H9 (cell line): ENCODE measurements at regions not wholly inside any gene's neighbourhood (a gene's known extent, or its start where the extent isn't known, plus 50 kb on each side); places are given as distances from the start of the nearest gene placed in this dataset.

ENCODE experiments used
- DNase-seq: peaks from one replicate; pipeline ENCODE4 v3.0.0-alpha.2; 2017
- H2AFZ ChIP-seq: one replicate; pipeline ENCODE4 v1.6.1; 2013; ENCODE audit warnings: mild to moderate bottlenecking, low read length, control low read depth, moderate library complexity
- H2AK5ac ChIP-seq: 2 replicates; pipeline ENCODE4 v1.6.1; 2013; ENCODE audit warnings: low read length, control low read depth, mixed read lengths; ENCODE audit not compliant: insufficient read length
- H2BK120ac ChIP-seq: one replicate; pipeline ENCODE4 v1.6.1; 2013; ENCODE audit warnings: low read depth, mild to moderate bottlenecking, low read length, control low read depth, inconsistent platforms; ENCODE audit not compliant: poor library complexity, severe bottlenecking
- H2BK12ac ChIP-seq: 2 replicates; pipeline ENCODE4 v1.6.1; 2013; ENCODE audit warnings: low read length, control low read depth, mixed read lengths, low read depth; ENCODE audit not compliant: insufficient read length
- H2BK15ac ChIP-seq: 2 replicates; pipeline ENCODE4 v1.6.1; 2013; ENCODE audit warnings: low read depth, low read length, control low read depth
- H2BK20ac ChIP-seq: one replicate; pipeline ENCODE4 v1.6.1; 2013; ENCODE audit warnings: low read depth, mild to moderate bottlenecking, low read length, control low read depth, inconsistent platforms; ENCODE audit not compliant: poor library complexity, severe bottlenecking
- H2BK5ac ChIP-seq: 2 replicates; pipeline ENCODE4 v1.6.1; 2013; ENCODE audit warnings: low read length, control low read depth, mixed read lengths; ENCODE audit not compliant: insufficient read length
- H3K14ac ChIP-seq: 2 replicates; pipeline ENCODE4 v1.6.1; 2013; ENCODE audit warnings: low read length, control low read depth; ENCODE audit not compliant: insufficient read depth
- H3K18ac ChIP-seq: 2 replicates; pipeline ENCODE4 v1.6.1; 2013; ENCODE audit warnings: low read depth, mild to moderate bottlenecking, mixed read lengths, low read length, control low read depth; ENCODE audit not compliant: insufficient read length
- H3K23ac ChIP-seq: 2 replicates; pipeline ENCODE4 v1.6.1; 2013; ENCODE audit warnings: low read length, control low read depth, mixed read lengths, low read depth; ENCODE audit not compliant: insufficient read length
- H3K23me2 ChIP-seq: 2 replicates; pipeline ENCODE4 v1.6.1; 2013; ENCODE audit warnings: low read depth, mild to moderate bottlenecking, mixed read lengths, low read length, control low read depth; ENCODE audit not compliant: insufficient read length, poor library complexity, severe bottlenecking
- H3K27ac ChIP-seq: 2 replicates; pipeline ENCODE4 v1.5.1; 2013; ENCODE audit warnings: low read length, control low read depth, mixed read lengths, low read depth; ENCODE audit not compliant: insufficient read length
- H3K27me3 ChIP-seq: 2 replicates; pipeline ENCODE4 v1.6.1; 2013; ENCODE audit warnings: low read length, control low read depth, inconsistent platforms; ENCODE audit not compliant: insufficient read depth
- H3K4ac ChIP-seq: 2 replicates; pipeline ENCODE4 v1.6.1; 2013; ENCODE audit warnings: low read depth, mild to moderate bottlenecking, control low read depth, inconsistent platforms, low read length, moderate library complexity
- H3K4me1 ChIP-seq: 2 replicates; pipeline ENCODE4 v1.6.1; 2013; ENCODE audit warnings: low read length, control low read depth, inconsistent platforms; ENCODE audit not compliant: insufficient read depth
- H3K4me2 ChIP-seq: 2 replicates; pipeline ENCODE4 v1.6.1; 2013; ENCODE audit warnings: low read length, control low read depth, mixed read lengths; ENCODE audit not compliant: insufficient read length, insufficient read depth
- H3K56ac ChIP-seq: 2 replicates; pipeline ENCODE4 v1.6.1; 2013; ENCODE audit warnings: low read depth, mild to moderate bottlenecking, mixed read lengths, low read length, control low read depth; ENCODE audit not compliant: insufficient read length
- H3K79me1 ChIP-seq: 2 replicates; pipeline ENCODE4 v1.6.1; 2013; ENCODE audit warnings: low read depth, mild to moderate bottlenecking, moderate library complexity, low read length, control low read depth, inconsistent platforms; ENCODE audit not compliant: insufficient read depth, poor library complexity, severe bottlenecking
- H3K79me2 ChIP-seq: 2 replicates; pipeline ENCODE4 v1.6.1; 2013; ENCODE audit warnings: low read length, control low read depth, inconsistent platforms; ENCODE audit not compliant: insufficient read depth
- H3K9ac ChIP-seq: 2 replicates; pipeline ENCODE4 v1.6.1; 2013; ENCODE audit warnings: low read length, control low read depth, mixed read lengths; ENCODE audit not compliant: insufficient read length; ENCODE audit errors: extremely low read depth
- H3K9me3 ChIP-seq: one replicate; pipeline ENCODE4 v1.6.1; 2013; ENCODE audit warnings: low read depth, low read length, inconsistent platforms; ENCODE audit not compliant: control insufficient read depth
- H3T11ph ChIP-seq: one replicate; pipeline ENCODE4 v1.6.1; 2013; ENCODE audit warnings: mild to moderate bottlenecking, low read length, control low read depth, inconsistent platforms
- H4K20me1 ChIP-seq: one replicate; pipeline ENCODE4 v1.6.1; 2013; ENCODE audit not compliant: control insufficient read depth, insufficient read length, insufficient read depth
- H4K5ac ChIP-seq: 2 replicates; pipeline ENCODE4 v1.6.1; 2013; ENCODE audit warnings: low read depth, mild to moderate bottlenecking, mixed read lengths, low read length, control low read depth; ENCODE audit not compliant: insufficient read length
- H4K8ac ChIP-seq: replicated peaks from 2 replicates; pipeline ENCODE4 v1.6.1; 2013; ENCODE audit warnings: low read length, control low read depth, mixed read lengths, low read depth; ENCODE audit not compliant: insufficient read length
- H4K91ac ChIP-seq: 2 replicates; pipeline ENCODE4 v1.6.1; 2013; ENCODE audit warnings: low read depth, mild to moderate bottlenecking, moderate library complexity, mixed read lengths, low read length, control low read depth; ENCODE audit not compliant: insufficient read length
- H3K27ac Mint-ChIP-seq, 3 experiments: 2 replicates in 2 of 3; 3 replicates in 1 of 3; pipeline ENCODE4 v1.8.0; 2020 to 2021; ENCODE audit warnings: mixed read lengths in 3 of 3, mild to moderate bottlenecking in 1 of 3, moderate library complexity in 1 of 3
- H3K27me3 Mint-ChIP-seq: 2 replicates; pipeline ENCODE4 v1.8.0; 2021; ENCODE audit warnings: low read depth, mild to moderate bottlenecking, moderate library complexity, mixed read lengths
- H3K36me3 Mint-ChIP-seq, 3 experiments: 2 replicates in 2 of 3; 3 replicates in 1 of 3; pipeline ENCODE4 v1.8.0; 2020 to 2021; ENCODE audit warnings: low read depth in 3 of 3, mixed read lengths in 3 of 3; ENCODE audit not compliant: insufficient read depth in 1 of 3
- H3K4me1 Mint-ChIP-seq, 2 experiments: 2 replicates each; pipeline ENCODE4 v1.8.0; 2020; ENCODE audit warnings: mixed read lengths in 2 of 2
- H3K4me3 Mint-ChIP-seq, 2 experiments: 2 replicates in 1 of 2; 3 replicates in 1 of 2; pipeline ENCODE4 v1.8.0; 2020 to 2021; ENCODE audit warnings: mild to moderate bottlenecking in 2 of 2, mixed read lengths in 2 of 2, moderate library complexity in 1 of 2
- H3K9me3 Mint-ChIP-seq, 2 experiments: 2 replicates in 1 of 2; 3 replicates in 1 of 2; pipeline ENCODE4 v1.8.0; 2020; ENCODE audit warnings: mild to moderate bottlenecking in 2 of 2, mixed read lengths in 2 of 2, moderate library complexity in 1 of 2
- CTCF ChIP-seq: fragments of 200-600 bp; sonication (generic); conservative IDR thresholded peaks from 3 replicates; pipeline ENCODE4 v1.8.0; 2021; ENCODE audit warnings: antibody characterized with exemption, mild to moderate bottlenecking
- WGBS: extraction: QIAGEN DNeasy Blood & Tissue Kit; methylation state at CpG from one replicate; pipeline ENCODE4 v1.1.7; 2013; ENCODE audit warnings: missing lambda C conversion rate, low lambda C conversion rate, mixed read lengths; ENCODE audit not compliant: insufficient read length; ENCODE audit errors: extremely low coverage; 5-methylcytosine and 5-hydroxymethylcytosine counted together

GRCh38 chr9:11758016-11758415 is 935.2 kb upstream of the TYRP1 start:
- WGBS, result no CpG with 5 or more reads among the region's 3 CpGs
- Histone ChIP-seq H3K79me2 (no peaks in the 10 kb centered on the region), H2BK15ac (no peak overlapping the region)

More at GRCh38 chr9:11758016-11758415, 935.2 kb upstream of the TYRP1 start:
- H3K27ac Mint-ChIP-seq, result no peak overlapping the region
- Histone ChIP-seq H2BK12ac (no peak overlapping the region), H3K4me1 (no peaks in the 10 kb centered on the region), H4K20me1 (no peaks in the 10 kb centered on the region), H2AK5ac (no peak overlapping the region), H4K91ac (no peak overlapping the region), H3K9me3 (no peaks in the 10 kb centered on the region), H3T11ph (no peak overlapping the region), H3K9ac (no peak overlapping the region), H3K4me2 (no peak overlapping the region), H3K4ac (no peak overlapping the region), H4K5ac (no peak overlapping the region), H2BK120ac (no peak overlapping the region), H3K23me2 (no peaks in the 10 kb centered on the region), H2BK20ac (no peak overlapping the region), H3K27me3 (no peaks in the 10 kb centered on the region), H4K8ac (no peak overlapping the region), H3K27ac (no peak overlapping the region), H3K23ac (no peak overlapping the region), H3K18ac (no peak overlapping the region), H2AFZ (no peak overlapping the region), H3K79me1 (no peaks in the 10 kb centered on the region), H3K56ac (no peak overlapping the region), H2BK5ac (no peak overlapping the region), H3K14ac (no peak overlapping the region)
- no peaks in the 10 kb centered on the region for H3K36me3 Mint-ChIP-seq
- TF ChIP-seq CTCF, result no peak
- H3K9me3 Mint-ChIP-seq, result no peaks in the 10 kb centered on the region
- no peak overlapping the region for H3K4me3 Mint-ChIP-seq
- DNase-seq, result no peak
- no peaks in the 10 kb centered on the region for H3K4me1 Mint-ChIP-seq
- H3K27me3 Mint-ChIP-seq, result no peaks in the 10 kb centered on the region
